WTC11 (cell line): ENCODE measurements at regions not wholly inside any gene's neighbourhood (a gene's known extent, or its start where the extent isn't known, plus 50 kb on each side); places are given as distances from the start of the nearest gene placed in this dataset.

Experiments
- ATAC-seq: fragments of 200-7000 bp; cut with Tn5 transposase; 2 replicates; pipeline ENCODE4 v1.10.0; 2021; ENCODE audit warnings: mild to moderate bottlenecking, moderate library complexity
- CTCF ChIA-PET: fragments of 300-600 bp; sonication (Branson Sonifier 250); formaldehyde crosslinking; loops from one replicate; lab custom pipeline; 2021; ENCODE audit warnings: antibody characterized with exemption; lab: Charles Lee
- POLR2A ChIA-PET: fragments of 350-600 bp; sonication (Branson Sonifier 250); formaldehyde crosslinking; loops from one replicate; lab custom pipeline; 2021; ENCODE audit warnings: antibody characterized with exemption; lab: Charles Lee
- DNase-seq: peaks from one replicate; pipeline ENCODE4 v3.0.0; 2021; ENCODE audit warnings: low spot score
- H3K27ac Mint-ChIP-seq: 2 replicates; pipeline ENCODE4 v1.8.0; 2021; ENCODE audit warnings: mixed read lengths
- H3K27me3 Mint-ChIP-seq: 2 replicates; pipeline ENCODE4 v1.8.0; 2021; ENCODE audit warnings: low read depth, mild to moderate bottlenecking, moderate library complexity, mixed read lengths
- H3K36me3 Mint-ChIP-seq: 2 replicates; pipeline ENCODE4 v1.8.0; 2021; ENCODE audit warnings: mixed read lengths
- H3K4me1 Mint-ChIP-seq: 2 replicates; pipeline ENCODE4 v1.8.0; 2022; ENCODE audit warnings: mixed read lengths
- H3K4me3 Mint-ChIP-seq: 2 replicates; pipeline ENCODE4 v1.8.0; 2021; ENCODE audit warnings: mild to moderate bottlenecking, moderate library complexity, mixed read lengths
- H3K9me3 Mint-ChIP-seq: 2 replicates; pipeline ENCODE4 v1.8.0; 2021; ENCODE audit warnings: mixed read lengths
- ATF6 ChIP-seq: sonication (generic); formaldehyde crosslinking; IDR thresholded peaks from 2 replicates; pipeline ENCODE4 v1.8.1; 2023; ENCODE audit warnings: mild to moderate bottlenecking, missing genetic modification reagents
- CBFB ChIP-seq: sonication (generic); formaldehyde crosslinking; IDR thresholded peaks from 2 replicates; pipeline ENCODE4 v1.8.1; 2022; ENCODE audit warnings: mild to moderate bottlenecking, low read depth, missing genetic modification reagents
- FOXK1 ChIP-seq: sonication (generic); formaldehyde crosslinking; IDR thresholded peaks from 2 replicates; pipeline ENCODE4 v1.8.0; 2022; ENCODE audit warnings: mild to moderate bottlenecking, moderate library complexity, missing genetic modification reagents
- GABPB1 ChIP-seq: sonication (generic); formaldehyde crosslinking; IDR thresholded peaks from 2 replicates; pipeline ENCODE4 v1.8.1; 2023; ENCODE audit warnings: mild to moderate bottlenecking, missing genetic modification reagents
- GTF2I ChIP-seq: fragments of 250-450 bp; sonication (Bioruptor Pico); conservative IDR thresholded peaks from 2 replicates; pipeline ENCODE4 v1.4.0; 2021; ENCODE audit warnings: mild to moderate bottlenecking
- HMGA2 ChIP-seq: fragments of 250-450 bp; sonication (Bioruptor Pico); IDR thresholded peaks from 2 replicates; pipeline ENCODE4 v1.4.0; 2021; ENCODE audit warnings: mild to moderate bottlenecking, moderate library complexity
- KAT7 ChIP-seq: sonication (generic); formaldehyde crosslinking; IDR thresholded peaks from 2 replicates; pipeline ENCODE4 v1.8.1; 2023; ENCODE audit warnings: missing genetic modification reagents, mild to moderate bottlenecking, borderline replicate concordance
- TCF7 ChIP-seq: sonication (generic); formaldehyde crosslinking; IDR thresholded peaks from 2 replicates; pipeline ENCODE4 v1.8.0; 2022; ENCODE audit warnings: mild to moderate bottlenecking, low read depth, missing genetic modification reagents, moderate library complexity
- ZNF219 ChIP-seq: sonication (generic); formaldehyde crosslinking; IDR thresholded peaks from 2 replicates; pipeline ENCODE4 v1.8.0; 2023; ENCODE audit warnings: missing genetic modification reagents, mild to moderate bottlenecking, borderline replicate concordance
- ZNF512 ChIP-seq: sonication (generic); formaldehyde crosslinking; IDR thresholded peaks from 2 replicates; pipeline ENCODE4 v1.8.1; 2022; ENCODE audit warnings: missing genetic modification reagents, borderline replicate concordance
- TF ChIP-seq, protein P1 (sequence below): sonication (generic); formaldehyde crosslinking; IDR thresholded peaks from 2 replicates; pipeline ENCODE4 v1.8.1; 2023; ENCODE audit warnings: mild to moderate bottlenecking, missing genetic modification reagents, moderate library complexity
- TF ChIP-seq, protein P2 (sequence below): sonication (generic); formaldehyde crosslinking; IDR thresholded peaks from 2 replicates; pipeline ENCODE4 v1.8.0; 2023; ENCODE audit warnings: missing genetic modification reagents, mild to moderate bottlenecking, borderline replicate concordance
- TF ChIP-seq, protein P3 (sequence below): sonication (generic); formaldehyde crosslinking; IDR thresholded peaks from 2 replicates; pipeline ENCODE4 v1.8.1; 2023; ENCODE audit warnings: mild to moderate bottlenecking, moderate library complexity, missing genetic modification reagents
- TF ChIP-seq, protein P4 (sequence below): fragments of 250-450 bp; sonication (Bioruptor Pico); IDR thresholded peaks from 2 replicates; pipeline ENCODE4 v1.8.0; 2021; ENCODE audit warnings: mild to moderate bottlenecking
- TF ChIP-seq, protein P5 (sequence below): fragments of 250-450 bp; sonication (Bioruptor Pico); conservative IDR thresholded peaks from 2 replicates; pipeline ENCODE4 v1.9.0; 2021; ENCODE audit warnings: mild to moderate bottlenecking

- ChIA-PET POLR2A (no interaction called here), CTCF (no interaction called here)
- no peak for ATAC-seq
- no peak for TF ChIP-seq FOXK1 (CRISPR knock-in tag)
- TF ChIP-seq, protein P1, sequence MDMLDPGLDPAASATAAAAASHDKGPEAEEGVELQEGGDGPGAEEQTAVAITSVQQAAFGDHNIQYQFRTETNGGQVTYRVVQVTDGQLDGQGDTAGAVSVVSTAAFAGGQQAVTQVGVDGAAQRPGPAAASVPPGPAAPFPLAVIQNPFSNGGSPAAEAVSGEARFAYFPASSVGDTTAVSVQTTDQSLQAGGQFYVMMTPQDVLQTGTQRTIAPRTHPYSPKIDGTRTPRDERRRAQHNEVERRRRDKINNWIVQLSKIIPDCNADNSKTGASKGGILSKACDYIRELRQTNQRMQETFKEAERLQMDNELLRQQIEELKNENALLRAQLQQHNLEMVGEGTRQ (CRISPR knock-in tag): no peak
- TF ChIP-seq, protein P2, sequence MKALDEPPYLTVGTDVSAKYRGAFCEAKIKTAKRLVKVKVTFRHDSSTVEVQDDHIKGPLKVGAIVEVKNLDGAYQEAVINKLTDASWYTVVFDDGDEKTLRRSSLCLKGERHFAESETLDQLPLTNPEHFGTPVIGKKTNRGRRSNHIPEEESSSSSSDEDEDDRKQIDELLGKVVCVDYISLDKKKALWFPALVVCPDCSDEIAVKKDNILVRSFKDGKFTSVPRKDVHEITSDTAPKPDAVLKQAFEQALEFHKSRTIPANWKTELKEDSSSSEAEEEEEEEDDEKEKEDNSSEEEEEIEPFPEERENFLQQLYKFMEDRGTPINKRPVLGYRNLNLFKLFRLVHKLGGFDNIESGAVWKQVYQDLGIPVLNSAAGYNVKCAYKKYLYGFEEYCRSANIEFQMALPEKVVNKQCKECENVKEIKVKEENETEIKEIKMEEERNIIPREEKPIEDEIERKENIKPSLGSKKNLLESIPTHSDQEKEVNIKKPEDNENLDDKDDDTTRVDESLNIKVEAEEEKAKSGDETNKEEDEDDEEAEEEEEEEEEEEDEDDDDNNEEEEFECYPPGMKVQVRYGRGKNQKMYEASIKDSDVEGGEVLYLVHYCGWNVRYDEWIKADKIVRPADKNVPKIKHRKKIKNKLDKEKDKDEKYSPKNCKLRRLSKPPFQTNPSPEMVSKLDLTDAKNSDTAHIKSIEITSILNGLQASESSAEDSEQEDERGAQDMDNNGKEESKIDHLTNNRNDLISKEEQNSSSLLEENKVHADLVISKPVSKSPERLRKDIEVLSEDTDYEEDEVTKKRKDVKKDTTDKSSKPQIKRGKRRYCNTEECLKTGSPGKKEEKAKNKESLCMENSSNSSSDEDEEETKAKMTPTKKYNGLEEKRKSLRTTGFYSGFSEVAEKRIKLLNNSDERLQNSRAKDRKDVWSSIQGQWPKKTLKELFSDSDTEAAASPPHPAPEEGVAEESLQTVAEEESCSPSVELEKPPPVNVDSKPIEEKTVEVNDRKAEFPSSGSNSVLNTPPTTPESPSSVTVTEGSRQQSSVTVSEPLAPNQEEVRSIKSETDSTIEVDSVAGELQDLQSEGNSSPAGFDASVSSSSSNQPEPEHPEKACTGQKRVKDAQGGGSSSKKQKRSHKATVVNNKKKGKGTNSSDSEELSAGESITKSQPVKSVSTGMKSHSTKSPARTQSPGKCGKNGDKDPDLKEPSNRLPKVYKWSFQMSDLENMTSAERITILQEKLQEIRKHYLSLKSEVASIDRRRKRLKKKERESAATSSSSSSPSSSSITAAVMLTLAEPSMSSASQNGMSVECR (CRISPR knock-in tag): no peak
- no peak for TF ChIP-seq TCF7 (CRISPR knock-in tag)
- TF ChIP-seq ATF6 (CRISPR knock-in tag): no peak
- TF ChIP-seq, protein P3, sequence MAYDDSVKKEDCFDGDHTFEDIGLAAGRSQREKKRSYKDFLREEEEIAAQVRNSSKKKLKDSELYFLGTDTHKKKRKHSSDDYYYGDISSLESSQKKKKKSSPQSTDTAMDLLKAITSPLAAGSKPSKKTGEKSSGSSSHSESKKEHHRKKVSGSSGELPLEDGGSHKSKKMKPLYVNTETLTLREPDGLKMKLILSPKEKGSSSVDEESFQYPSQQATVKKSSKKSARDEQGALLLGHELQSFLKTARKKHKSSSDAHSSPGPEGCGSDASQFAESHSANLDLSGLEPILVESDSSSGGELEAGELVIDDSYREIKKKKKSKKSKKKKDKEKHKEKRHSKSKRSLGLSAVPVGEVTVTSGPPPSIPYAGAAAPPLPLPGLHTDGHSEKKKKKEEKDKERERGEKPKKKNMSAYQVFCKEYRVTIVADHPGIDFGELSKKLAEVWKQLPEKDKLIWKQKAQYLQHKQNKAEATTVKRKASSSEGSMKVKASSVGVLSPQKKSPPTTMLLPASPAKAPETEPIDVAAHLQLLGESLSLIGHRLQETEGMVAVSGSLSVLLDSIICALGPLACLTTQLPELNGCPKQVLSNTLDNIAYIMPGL: no peak
- no peak for TF ChIP-seq CBFB
- TF ChIP-seq, protein P4, sequence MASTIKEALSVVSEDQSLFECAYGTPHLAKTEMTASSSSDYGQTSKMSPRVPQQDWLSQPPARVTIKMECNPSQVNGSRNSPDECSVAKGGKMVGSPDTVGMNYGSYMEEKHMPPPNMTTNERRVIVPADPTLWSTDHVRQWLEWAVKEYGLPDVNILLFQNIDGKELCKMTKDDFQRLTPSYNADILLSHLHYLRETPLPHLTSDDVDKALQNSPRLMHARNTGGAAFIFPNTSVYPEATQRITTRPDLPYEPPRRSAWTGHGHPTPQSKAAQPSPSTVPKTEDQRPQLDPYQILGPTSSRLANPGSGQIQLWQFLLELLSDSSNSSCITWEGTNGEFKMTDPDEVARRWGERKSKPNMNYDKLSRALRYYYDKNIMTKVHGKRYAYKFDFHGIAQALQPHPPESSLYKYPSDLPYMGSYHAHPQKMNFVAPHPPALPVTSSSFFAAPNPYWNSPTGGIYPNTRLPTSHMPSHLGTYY: no peak
- TF ChIP-seq KAT7 (CRISPR knock-in tag): no peak
- TF ChIP-seq ZNF512 (CRISPR knock-in tag): no peak
- TF ChIP-seq ZNF219: no peak
- TF ChIP-seq GABPB1: no peak
- TF ChIP-seq HMGA2 (CRISPR knock-in tag): no peak
- TF ChIP-seq, protein P5, sequence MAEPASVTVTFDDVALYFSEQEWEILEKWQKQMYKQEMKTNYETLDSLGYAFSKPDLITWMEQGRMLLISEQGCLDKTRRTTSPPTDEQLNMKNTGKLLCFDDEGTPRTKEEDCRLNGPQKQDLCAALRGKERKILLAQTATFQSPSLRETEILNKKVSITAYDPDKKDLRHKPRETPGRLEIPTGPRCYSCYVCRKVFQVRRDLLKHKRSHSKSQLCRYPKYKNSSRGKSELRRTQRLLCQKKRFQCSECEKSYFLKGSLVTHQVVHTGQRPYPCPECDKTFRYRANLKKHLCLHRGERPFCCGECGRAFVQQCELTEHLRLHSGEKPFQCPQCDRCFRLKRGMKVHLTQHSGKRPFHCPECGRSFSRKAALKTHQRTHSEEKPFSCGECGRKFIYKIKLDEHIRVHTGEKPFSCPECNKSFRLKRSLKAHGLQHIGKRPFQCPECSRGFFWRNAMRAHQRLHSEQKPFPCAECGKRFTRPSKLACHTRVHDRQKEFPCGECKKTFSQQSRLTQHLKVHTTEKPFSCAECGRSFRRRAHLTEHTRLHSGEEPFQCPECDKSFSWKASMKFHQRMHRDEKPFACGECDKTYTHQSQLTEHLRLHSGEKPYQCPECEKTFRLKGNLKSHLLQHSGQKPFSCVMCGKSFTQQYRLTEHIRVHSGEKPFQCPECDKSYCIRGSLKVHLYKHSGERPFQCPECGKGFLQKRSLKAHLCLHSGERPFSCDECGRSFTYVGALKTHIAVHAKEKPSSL: no peak
- TF ChIP-seq GTF2I: no peak
- Mint-ChIP-seq H3K27ac (no peak overlapping the region), H3K4me3 (no peak overlapping the region), H3K9me3 (peaks cover 13% of the 10 kb centered on the region), H3K4me1 (no peaks in the 10 kb centered on the region), H3K27me3 (no peaks in the 10 kb centered on the region), H3K36me3 (no peaks in the 10 kb centered on the region)
- no peak for DNase-seq
These were observed 405.4 kb downstream of the PTPRC start for GRCh38 chr1:199044191-199044590.
